NK-92 treated with Interleukin-12 subunit alpha and Interleukin-12 subunit beta, amount 100 ng/mL, for 24 hours (cell line): ENCODE measurements at regions not wholly inside any gene's neighbourhood (a gene's known extent, or its start where the extent isn't known, plus 50 kb on each side); places are given as distances from the start of the nearest gene placed in this dataset.
"Not testable (repeated sequence)": the region's sequence is repeated elsewhere in the genome, so short reads cannot be mapped to it uniquely, and the experiment has no call there.

Source experiments
- DNase-seq: peaks from one replicate; lab custom pipeline; 2025; lab: John Stamatoyannopoulos, UW

- no peak for DNase-seq
Observed at GRCh38 chr14:58887931-58888330, 250.2 kb downstream of the DACT1 start.

- no peak for DNase-seq
Observed at GRCh38 chr14:58898655-58899316, 261.0 kb downstream of the DACT1 start.

DNA sequence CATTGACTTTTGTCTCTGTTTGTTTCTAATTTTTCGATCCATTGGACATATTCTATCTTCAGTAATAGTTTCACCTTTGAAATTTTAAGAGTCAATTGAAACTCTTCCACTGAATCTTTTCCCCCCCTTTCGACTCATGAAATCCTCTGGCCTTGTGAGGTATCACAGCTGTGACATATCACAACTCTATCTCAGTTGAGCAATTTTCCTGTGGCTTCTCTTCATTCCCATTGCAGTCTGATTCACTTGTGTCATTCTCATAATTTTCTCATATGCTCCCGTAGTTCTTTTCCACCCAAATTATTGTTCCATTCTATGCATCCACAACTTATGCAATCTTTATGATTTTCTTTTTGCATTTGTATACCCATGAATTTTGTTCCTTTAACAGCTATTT is 261.6 kb downstream of the DACT1 start:
- no peak for DNase-seq

DNA sequence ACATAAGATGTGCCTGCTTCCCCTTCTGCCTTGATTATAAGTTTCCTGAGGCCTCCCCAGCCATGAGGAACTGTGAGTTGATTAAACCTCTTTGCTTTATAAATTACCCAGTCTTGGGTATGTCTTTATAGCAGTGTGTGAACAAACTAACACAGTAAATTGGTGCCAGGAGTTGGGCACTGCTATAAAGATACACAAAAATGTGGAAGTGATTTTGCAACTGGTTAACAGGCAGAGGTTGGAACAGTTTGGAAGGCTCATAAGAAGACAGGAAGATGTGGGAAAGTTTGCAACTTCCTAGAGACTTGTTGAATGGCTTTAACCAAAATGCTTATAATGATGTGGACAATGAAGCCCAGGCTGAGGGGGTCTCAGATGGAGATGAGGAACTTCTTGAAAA is 264.1 kb downstream of the DACT1 start:
- no peak for DNase-seq

- no peak for DNase-seq
Observed at GRCh38 chr14:58904776-58905175, 267.0 kb downstream of the DACT1 start.

DNA sequence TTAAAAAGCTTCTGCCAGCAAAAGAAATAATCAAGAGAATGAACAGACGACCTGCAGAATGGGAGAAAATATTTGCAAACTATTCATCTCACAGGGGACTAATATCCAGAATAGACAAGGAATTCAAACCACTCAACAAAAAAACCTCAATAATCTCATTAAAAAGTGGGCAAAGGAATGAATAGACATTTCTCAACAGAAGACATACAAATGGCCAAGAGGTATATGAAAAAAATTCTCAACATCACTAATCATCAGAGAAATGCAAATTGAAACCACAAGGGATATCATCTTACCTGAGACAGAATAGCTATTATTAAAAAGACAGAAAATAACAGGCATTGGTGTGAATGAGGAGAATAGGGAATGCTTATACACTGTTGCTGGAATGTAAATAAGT is 270.0 kb downstream of the DACT1 start:
- no peak for DNase-seq

- DNase-seq = no peak
Observed at GRCh38 chr14:58912287-58912686, 274.5 kb downstream of the DACT1 start.

DNA sequence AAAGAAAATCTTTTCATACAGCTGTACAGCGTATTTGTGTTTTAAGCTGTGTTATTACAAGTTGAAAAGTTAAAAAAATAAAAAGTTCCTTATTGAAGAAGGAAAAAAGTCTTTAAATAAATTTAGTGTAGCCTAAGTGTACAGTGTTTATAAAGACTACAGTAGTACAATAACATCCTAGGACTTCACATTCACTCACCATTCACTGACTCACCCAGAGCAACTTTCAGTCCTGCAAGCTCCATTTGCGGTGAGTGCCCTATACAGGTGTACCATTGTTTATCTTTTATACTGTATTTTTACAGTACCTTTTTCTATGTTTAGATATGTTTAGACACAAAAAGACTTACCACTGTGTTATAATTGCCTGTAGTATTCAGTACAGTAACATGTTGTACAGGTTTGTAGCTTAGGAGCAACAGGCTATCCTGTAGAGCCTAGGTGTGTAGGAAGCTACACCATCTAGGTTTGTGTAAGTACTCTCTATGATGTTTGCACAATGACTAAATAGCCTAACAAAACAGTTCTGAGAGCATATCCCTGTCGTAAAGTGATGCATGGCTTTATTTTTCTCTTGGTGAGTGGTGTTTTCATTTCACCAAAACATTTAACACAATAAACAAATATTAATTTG is 275.2 kb downstream of the DACT1 start:
- no peak for DNase-seq

DNA sequence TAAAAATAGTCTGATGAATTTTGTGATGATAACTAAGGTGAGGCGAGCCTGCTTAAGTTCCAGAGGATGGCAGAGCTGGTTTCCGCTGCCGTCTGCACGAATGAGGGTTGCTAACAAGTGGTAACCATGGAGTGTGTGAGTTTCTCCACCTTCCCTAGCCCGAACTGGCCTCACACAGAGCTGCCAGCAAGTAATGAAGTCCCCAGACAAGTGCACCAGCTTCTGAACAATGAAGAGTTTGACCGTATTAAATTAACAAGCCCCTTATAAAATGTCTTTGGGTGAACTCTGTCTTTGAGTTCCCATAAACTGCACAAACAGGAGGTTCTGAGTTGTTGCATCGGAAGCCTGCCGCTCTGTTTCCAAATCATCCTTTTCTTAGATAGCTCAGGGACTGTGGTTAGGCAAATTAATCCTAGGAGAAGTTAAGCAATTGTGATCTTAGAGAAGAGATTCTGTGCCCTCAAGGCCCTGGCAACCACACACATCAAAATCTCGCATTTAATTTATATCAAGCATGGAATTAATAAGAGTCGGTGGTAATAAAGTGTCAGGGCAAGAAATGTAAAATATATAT is 274.1 kb upstream of the DAAM1 start:
- no peak for DNase-seq

DNA sequence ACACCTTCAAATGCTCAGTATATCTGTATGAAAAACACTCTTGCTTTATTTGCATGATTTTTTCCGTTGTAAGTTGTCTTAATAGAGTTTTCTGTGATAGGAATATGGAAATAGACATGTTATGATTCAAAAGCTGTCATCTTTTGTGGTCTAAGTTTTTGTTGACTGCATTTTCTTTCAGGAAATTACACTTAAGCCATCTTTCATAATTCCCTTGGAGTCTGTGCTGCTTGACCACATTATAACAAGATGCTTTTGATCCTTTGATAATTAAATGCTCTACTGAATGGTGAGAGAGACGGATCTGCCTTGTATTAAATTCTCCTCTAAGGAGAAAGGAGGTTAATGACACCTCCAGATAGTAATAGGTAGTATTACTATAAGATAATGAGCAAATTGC is 272.8 kb upstream of the DAAM1 start:
- DNase-seq = no peak

DNA sequence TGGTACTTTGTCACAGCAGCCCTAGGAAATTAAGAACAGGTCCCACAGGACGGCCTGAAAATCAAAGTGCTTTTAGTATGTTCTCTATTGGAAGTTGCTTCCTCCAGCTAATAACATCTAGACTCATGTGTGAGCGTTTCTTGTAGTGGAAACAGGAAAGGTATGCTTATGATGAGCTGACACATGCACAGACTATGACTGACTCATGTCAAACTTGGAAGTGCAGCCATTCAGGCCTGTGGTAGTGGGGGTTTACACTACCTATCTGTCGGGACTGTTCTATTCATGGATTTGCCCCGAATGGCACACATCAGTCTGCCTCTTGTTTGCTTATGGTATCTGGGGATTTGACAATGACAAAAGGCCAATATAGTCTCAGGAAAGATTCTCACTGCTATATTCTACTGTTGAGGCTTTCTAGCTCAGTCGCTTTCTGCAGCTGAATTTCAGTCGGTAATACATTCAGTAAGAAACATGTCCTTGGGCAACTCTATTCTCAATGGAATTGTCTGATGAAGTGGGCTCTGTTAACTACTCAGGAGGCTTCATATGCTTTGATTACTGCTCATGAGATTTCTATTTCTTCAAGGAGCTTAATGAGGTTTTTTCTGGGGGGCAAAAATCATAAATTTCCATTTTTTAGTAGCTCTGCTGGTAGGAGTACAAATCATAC is 270.3 kb upstream of the DAAM1 start:
- DNase-seq = no peak

DNA sequence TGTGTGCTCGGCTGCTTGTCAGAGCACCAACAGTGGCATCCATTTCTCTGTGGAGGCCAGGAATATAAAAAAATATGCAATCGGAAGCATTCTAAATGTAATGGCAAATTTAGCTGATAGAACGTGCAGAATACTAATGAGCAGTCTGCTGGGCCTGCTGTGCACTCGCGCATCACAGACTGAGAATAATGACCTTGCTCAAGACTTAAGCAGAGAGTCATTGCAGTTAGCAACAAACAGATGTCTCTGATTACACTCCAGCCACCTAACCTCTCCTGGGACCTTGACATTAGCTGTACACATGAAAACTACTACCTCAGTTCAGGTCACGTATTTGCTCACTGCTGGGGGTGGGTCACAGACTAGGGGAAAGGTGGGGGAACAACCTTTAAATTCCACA is 269.2 kb upstream of the DAAM1 start:
- DNase-seq = no peak

DNA sequence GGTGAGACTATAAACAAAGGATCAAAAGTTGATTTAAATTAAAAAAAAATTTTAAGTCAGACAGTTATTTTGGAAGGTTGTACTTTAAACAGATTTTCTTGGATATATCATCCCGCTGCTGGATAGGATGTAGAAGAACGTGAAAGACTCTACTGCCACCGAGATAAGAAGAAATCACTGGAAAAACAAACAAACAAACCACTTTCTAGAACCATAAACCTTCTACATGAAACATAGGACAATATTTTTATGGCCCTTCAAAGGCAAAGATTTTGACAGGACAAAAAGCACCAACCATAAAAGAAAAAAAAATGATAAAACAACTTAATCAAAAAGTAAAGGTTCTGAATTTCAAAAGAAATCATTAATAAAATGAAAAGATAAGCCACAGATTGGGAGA is 268.2 kb upstream of the DAAM1 start:
- DNase-seq = no peak

DNA sequence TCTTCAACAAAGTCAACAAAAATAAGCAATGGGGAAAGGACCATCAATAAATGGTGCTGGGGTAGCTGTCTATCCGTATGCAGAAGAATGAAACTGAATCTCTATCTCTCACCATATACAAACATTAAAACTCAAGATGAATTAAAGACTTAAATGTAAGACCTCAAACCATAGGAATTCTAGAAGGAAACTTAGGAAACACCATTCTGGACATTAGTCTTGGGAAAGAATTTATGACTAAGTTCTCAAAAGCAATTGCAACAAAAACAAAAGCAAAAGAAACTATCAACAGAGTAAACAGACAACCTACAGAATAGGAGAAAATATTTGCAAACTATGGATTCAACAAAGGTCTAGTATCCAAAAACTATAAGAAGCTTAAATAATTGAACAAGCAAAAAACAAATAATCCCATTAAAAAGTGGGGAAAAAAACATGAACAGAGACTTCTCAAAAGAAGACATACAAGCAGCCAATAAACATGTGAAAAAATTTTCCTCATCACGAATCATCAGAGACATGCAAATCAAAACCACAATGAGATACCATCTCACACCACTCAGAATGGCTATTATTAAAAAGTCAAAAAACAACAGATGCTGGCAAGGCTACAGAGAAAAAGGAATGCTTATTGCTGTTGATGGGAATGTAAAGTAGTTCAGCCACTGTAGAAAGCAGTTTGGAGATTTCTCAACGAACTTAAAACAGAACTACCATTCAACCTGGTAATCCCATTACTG is 266.1 kb upstream of the DAAM1 start:
- not testable (repeated sequence) for DNase-seq

- DNase-seq = no peak
Observed at GRCh38 chr14:58923751-58924405, 264.6 kb upstream of the DAAM1 start.

- DNase-seq = no peak
Observed at GRCh38 chr14:58941629-58942028, 246.8 kb upstream of the DAAM1 start.

DNA sequence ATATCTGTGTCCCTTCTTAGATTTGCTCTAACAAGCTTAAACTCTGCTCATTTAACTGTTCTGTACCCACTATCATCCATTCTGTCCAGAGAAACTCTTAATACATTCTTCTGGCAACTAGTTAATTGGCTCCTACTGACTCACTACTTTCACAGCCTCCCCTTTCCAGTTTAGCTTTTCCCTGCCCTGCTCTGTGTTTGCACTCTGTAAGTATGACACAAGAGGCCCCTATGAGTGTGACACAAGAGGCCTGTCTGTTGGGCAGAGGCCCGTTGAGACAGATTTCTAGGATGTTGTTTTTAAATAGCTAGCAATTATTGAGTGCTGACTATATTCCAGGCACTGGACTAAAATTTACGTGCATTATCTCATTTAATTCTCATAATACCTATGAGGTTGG is 246.0 kb upstream of the DAAM1 start:
- no peak for DNase-seq

- DNase-seq = no peak
Observed at GRCh38 chr14:58944343-58944967, 244.0 kb upstream of the DAAM1 start.

GRCh38 chr14:58944968-58945356 is 243.5 kb upstream of the DAAM1 start:
- DNase-seq = no peak

GRCh38 chr14:58946431-58946830 is 242.0 kb upstream of the DAAM1 start:
- no peak for DNase-seq

DNA sequence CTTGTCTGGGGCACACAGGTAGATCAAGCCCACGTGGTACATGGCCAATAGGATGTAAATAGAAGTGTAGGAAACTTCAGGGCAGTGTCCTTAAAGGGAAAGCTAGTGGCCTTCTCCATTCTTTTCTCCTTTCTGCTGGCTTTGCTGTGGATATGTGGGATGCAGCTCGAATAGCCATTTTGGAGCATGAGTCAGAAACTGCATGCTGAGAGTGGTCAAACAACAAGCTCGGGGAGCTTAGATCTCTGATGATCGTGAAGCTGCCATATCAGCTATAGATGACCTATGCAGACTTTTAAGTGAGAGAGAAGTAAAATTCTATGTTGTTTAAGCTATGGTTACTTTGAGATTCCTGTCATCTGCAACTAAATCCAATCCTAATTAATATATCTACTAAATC is 241.3 kb upstream of the DAAM1 start:
- no peak for DNase-seq
